GM21381 (cell line): ENCODE measurements at regions not wholly inside any gene's neighbourhood (a gene's known extent, or its start where the extent isn't known, plus 50 kb on each side); places are given as distances from the start of the nearest gene placed in this dataset.

ENCODE experiments used
- ATAC-seq: cut with Tn5 transposase; IDR thresholded peaks from one replicate; pipeline ENCODE4 v1.9.1; 2021; ENCODE audit warnings: mild to moderate bottlenecking, moderate library complexity; ENCODE audit not compliant: unreplicated experiment

DNA sequence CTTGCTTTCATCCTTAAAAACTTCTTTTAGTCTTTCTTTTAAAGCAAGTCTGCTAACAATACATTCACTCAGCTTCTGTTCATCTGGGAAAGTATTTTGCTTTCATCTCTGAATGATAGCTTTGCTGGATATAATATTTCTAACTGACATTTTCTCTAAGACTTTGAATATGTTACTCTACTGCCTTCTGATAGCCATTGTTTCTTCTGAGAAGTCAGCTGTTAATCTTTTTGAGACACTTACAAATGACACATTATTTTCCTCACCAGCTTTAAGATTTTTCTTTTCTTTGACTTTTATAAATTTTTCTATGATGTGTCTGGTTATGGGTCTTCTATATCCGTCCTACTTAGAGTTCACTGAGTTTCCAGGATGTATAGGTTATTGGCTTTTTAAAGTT is 643.1 kb downstream of the KCNA4 start:
- ATAC-seq = no peak

- ATAC-seq = no peak
Measured at GRCh38 chr11:29368126-29368525, 648.7 kb downstream of the KCNA4 start.

GRCh38 chr11:29364006-29364405 is 652.8 kb downstream of the KCNA4 start:
- no peak for ATAC-seq

GRCh38 chr11:29361369-29361768 is 655.5 kb downstream of the KCNA4 start:
- ATAC-seq = no peak

- ATAC-seq = no peak
Measured at GRCh38 chr11:29353833-29354232, 663.0 kb downstream of the KCNA4 start.

GRCh38 chr11:29352273-29352795 is 664.5 kb downstream of the KCNA4 start:
- ATAC-seq = no peak

DNA sequence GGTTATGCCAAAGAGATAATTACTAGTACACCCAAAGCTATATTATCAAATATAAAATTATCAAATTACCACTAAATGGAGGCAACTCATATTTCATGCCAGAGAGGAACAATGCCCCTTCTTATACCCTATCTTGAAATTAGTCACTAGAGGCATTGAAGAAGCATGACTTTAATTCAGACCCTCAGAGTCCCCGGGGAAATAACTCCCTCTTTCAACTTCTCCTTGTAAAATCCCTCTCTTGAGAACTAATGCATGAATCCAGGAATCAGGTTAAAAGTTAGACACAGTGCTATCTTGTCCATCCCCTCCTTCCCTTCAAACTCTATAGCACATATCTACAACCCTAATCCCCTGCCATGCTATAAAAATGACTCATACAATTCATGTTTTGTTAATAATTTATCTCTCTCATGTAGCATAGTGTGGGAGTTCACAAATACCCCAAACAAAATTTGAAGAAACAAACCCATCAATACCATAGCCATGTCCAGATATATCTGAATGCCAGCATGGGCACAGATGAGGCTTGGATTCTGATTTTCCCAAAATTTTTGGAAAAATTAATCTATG is 665.4 kb downstream of the KCNA4 start:
- no peak for ATAC-seq

- peak; percentile 98 for ATAC-seq
Measured at GRCh38 chr11:29343465-29344333, 673.1 kb downstream of the KCNA4 start.

DNA sequence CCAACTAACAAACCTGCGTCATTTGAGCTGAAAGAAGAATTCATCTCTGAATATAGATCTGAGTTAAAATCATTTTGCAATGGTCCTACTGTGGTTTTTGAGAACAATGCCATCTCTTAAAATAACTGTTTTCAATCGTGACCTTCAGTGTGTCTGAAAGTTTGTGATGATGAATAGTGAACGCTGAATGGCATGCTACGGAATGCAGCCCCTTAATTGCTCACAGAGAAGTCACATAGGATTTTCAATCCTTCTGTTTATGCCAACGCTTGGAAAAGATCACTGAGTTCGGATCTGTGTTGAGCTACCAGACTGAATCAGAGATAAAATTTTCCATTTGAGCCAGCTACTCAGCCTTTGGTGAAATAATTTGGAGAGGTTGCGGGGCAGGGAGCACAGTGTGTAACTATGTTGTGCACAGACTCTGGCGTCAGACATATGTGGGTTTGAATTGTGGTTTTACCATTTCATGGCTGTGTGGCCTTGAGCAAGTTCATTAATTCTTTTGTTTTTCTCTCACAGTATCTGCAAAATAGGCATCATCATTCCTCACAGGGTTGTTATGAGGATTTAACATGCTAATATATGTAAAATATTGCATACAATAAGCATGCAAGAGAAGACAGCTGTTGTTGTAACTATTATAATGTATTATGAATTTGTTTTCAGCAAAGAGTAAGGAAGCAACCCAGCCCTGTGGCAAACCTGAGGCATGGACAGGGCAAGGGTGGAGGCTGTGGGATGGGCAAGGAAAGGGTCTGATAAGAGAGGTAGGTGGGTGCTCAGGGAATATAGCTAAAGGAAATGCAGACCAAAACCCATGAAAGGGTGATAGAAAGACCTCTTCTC is 679.9 kb downstream of the KCNA4 start:
- no peak for ATAC-seq

- ATAC-seq = no peak
Measured at GRCh38 chr11:29334776-29335130, 682.1 kb downstream of the KCNA4 start.

DNA sequence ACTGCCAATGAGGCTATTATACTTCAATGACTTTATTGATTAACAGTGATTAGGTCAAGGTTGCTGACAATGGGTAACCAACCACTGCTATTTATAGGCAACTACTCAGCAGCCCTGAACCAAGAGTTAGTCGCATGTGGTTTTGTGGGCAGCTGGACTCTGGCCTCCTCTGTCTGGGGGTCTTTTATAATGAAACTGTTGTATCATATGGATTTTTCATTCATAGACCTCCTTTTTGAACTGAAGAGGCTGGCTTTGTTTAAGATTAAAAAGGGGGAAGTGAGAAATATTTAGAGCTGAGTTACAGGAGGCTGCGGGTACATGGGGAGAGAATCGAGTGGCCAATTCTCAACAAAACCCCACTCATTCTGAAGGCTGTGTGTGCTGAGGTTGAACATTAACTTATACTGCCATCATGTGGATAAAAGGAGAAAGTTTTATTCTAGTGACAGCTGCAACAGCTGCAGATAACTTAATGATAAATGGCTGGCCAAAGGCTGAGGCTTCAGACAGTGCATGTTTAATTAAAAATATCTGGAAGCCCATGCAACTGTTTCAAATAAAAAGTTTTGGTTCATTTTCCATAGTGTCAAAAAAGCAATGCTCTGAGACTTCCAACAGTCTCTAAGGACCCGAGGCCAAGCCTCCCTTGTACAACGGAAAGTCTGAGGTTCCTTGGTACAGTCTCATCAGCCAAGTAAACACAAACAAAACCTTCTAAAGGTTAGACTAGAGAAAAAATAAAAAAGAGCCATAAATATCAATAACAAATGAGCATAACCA is 682.6 kb downstream of the KCNA4 start:
- peak; percentile 91 for ATAC-seq

DNA sequence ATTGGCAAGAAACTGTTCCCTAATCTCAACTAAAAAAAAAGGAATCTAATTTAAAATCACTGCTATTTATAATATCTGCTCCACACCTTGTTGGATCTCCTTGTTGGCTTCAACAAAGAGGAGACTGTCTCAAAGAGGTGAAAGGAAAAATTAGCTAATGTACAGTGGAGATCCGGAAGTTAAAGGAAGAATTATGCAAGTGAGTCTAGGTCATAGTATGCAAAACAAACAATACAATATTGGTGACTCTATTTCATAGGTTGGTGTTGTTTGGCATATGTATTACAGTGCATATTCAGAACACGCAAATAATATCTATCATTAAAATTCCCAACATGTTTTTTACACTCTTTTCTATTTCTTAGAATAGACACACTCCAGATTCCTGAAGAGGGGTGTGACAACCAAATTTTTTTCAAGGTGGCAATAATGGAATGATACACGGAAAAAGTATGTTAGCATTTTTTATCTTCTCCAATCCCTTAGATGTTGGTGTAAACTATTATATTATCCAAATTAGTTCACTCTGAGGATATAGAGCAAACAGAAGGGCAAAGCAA is 685.3 kb downstream of the KCNA4 start:
- ATAC-seq = no peak

DNA sequence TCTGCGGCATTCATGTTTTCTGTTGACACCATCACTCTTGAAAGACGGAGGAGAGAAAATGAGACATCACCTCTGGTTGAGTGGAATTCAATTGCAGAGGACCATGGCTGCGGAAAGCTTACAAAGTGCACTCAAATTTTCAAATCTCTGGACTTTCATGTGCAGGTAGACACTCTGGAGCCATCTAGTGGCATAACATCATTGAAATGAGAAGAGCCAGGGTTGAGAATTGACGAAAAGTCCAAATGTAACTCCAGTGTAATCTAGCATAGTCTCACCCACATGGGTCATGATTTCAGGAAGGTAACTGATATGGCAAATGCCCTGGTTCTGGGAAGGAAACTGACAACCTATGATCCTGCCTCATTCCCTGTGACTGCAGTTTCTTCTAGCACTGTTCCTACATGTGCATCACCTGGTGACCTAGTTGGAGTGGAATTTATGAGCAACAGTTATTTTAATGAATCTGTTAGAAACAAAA is 687.8 kb downstream of the KCNA4 start:
- no peak for ATAC-seq

DNA sequence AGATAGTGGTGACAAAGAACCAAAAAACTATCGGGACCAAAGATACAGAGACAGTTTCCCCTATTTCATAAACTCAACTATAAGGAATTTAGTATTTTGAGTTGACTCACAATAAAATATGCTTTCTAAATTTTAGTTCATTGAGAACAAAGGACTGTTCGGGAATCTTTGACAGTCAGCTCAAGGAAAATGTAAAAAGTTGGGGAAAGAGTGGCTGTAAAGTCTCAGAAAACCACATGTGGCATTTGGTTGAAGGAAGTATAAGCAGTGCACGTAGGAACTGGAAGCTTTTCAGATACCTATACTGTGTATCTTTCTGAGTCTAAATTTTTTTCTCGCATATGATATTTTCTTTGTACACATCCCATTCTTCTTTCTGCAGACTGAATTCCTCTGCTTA is 688.9 kb downstream of the KCNA4 start:
- no peak for ATAC-seq

DNA sequence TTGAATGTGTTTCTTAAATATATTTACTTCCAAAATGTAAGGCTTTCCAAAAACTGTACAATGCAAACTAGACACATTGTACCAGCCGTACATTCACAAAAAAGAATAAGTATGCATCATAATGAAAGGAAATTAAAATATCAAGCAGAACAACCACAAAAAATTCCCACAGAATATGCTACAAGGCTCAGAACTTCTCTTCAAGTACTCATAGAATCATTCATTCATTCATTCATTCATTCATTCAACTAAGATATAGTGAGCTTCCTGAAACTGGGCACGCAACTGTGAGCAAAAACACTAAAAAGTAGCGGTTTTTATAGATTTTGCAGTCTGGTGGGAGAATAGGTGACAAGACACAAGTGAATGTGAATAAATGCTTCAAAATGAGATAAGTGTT is 690.1 kb downstream of the KCNA4 start:
- no peak for ATAC-seq

- ATAC-seq = no peak
Measured at GRCh38 chr11:29324328-29324727, 692.5 kb downstream of the KCNA4 start.

DNA sequence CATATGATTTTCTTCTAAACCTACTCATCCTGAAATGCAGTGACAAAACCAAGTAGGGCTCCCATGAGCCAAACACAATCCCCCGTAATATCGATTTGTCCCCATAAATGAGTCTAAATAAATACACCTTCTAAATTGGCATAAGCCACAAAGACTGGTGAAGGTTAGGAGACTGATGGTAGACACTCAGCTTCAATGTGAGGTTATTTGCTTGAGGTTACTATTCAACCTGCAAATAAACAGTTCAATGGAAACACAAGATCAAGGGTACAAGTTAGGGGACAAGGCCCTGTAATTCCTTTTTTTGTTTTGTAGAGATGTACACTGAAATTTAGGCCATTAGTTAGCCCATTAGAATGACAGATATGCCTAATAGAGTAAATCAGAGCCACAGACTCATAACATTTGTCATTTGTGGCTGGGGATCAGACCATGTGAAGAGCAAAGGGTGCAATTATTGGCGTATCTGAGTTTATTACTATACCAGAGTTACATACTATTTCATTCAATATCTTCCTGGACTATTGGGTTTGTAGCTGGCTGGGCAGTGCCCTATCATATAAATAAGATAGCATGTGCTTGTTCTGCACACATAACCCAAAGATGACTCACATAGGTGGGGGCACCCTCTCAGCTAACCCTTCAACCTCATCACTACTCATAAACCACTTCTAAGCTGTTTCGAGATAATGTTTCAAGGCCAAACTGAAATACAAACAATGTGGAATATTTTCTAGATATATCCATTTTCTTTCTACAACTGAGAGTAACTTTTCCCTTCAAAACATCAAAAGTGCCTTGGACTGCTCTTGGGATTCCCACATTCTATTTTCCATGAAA is 695.3 kb downstream of the KCNA4 start:
- no peak for ATAC-seq

DNA sequence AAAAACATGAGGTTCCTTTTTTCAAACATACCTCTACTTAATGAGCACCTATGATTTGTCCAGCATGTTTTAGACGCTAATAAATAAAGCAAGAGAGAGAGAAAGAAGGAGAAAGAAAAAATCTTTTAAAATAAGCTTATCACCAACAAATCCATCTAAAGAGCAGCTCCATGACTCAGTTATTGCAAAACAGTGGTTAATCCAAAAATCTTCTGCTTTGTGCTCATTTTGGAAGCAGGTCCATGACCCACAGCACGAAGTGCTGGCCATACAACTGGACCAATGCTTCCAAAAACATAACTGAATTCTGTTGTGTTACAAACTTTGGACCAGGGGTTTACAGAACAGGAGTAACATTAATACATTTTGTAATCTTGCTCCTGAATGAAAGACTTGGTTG is 696.6 kb downstream of the KCNA4 start:
- ATAC-seq = no peak

GRCh38 chr11:29319210-29319609 is 697.6 kb downstream of the KCNA4 start:
- ATAC-seq = no peak
